Renal cortical epithelial cell (primary cell): ENCODE measurements at regions not wholly inside any gene's neighbourhood (a gene's known extent, or its start where the extent isn't known, plus 50 kb on each side); places are given as distances from the start of the nearest gene placed in this dataset.

Experiments used
- DNase-seq: peaks from one replicate; pipeline ENCODE4 v3.0.0-alpha.2; 2011; ENCODE audit warnings: low read depth

GRCh38 chr3:61311044-61311443 is 59.8 kb upstream of the FHIT start:
- no peak for DNase-seq

GRCh38 chr3:61315871-61316270 is 64.6 kb upstream of the FHIT start:
- peak; percentile 48 for DNase-seq

GRCh38 chr3:61323094-61323493 is 71.8 kb upstream of the FHIT start:
- DNase-seq, result no peak

- peak; percentile 90 for DNase-seq
Observed at GRCh38 chr3:61331929-61332552, 80.8 kb upstream of the FHIT start.

- peak; percentile 62 for DNase-seq
Observed at GRCh38 chr3:61333192-61333961, 82.1 kb upstream of the FHIT start.

GRCh38 chr3:61334783-61335182 is 83.5 kb upstream of the FHIT start:
- DNase-seq, result no peak

GRCh38 chr3:61340931-61341461 is 89.7 kb upstream of the FHIT start:
- no peak for DNase-seq

GRCh38 chr3:61343543-61343942 is 92.3 kb upstream of the FHIT start:
- DNase-seq, result peak; percentile 7

- DNase-seq, result no peak
Observed at GRCh38 chr3:61345020-61345419, 93.8 kb upstream of the FHIT start.

- DNase-seq, result no peak
Observed at GRCh38 chr3:61347981-61348380, 96.7 kb upstream of the FHIT start.

- no peak for DNase-seq
Observed at GRCh38 chr3:61349717-61350116, 98.5 kb upstream of the FHIT start.

- no peak for DNase-seq
Observed at GRCh38 chr3:61350782-61351309, 99.6 kb upstream of the FHIT start.

- DNase-seq, result no peak
Observed at GRCh38 chr3:61352306-61352705, 101.1 kb upstream of the FHIT start.

- DNase-seq, result no peak
Observed at GRCh38 chr3:61353382-61353781, 102.1 kb upstream of the FHIT start.

GRCh38 chr3:61354604-61355003 is 103.4 kb upstream of the FHIT start:
- no peak for DNase-seq

- DNase-seq, result no peak
Observed at GRCh38 chr3:61356685-61357084, 105.4 kb upstream of the FHIT start.

- DNase-seq, result no peak
Observed at GRCh38 chr3:61357902-61358301, 106.7 kb upstream of the FHIT start.

- DNase-seq, result peak; percentile 36
Observed at GRCh38 chr3:61358364-61358763, 107.1 kb upstream of the FHIT start.

- DNase-seq, result no peak
Observed at GRCh38 chr3:61360297-61360965, 109.2 kb upstream of the FHIT start.

GRCh38 chr3:61369678-61370077 is 118.4 kb upstream of the FHIT start:
- no peak for DNase-seq

GRCh38 chr3:61371123-61371522 is 119.9 kb upstream of the FHIT start:
- DNase-seq, result peak; percentile 53

GRCh38 chr3:61372723-61373122 is 121.5 kb upstream of the FHIT start:
- no peak for DNase-seq

GRCh38 chr3:61378311-61378710 is 127.1 kb upstream of the FHIT start:
- no peak for DNase-seq
